ENCODE measurements at regions not wholly inside any gene's neighbourhood (a gene's known extent, or its start where the extent isn't known, plus 50 kb on each side); places are given as distances from the start of the nearest gene placed in this dataset.

- no peak for TF ChIP-seq CTCF (IDR thresholded peaks at IDR 0.05)
- no peak for TF ChIP-seq POLR2A (IDR thresholded peaks at IDR 0.05)
Observed at GRCh38 chr4:82017680-82018079, 356.1 kb downstream of the HNRNPD start.
